SJSA1 (cell line): ENCODE measurements at regions not wholly inside any gene's neighbourhood (a gene's known extent, or its start where the extent isn't known, plus 50 kb on each side); places are given as distances from the start of the nearest gene placed in this dataset.
A peak's percentile ranks its signal among the peaks of the same experiment; 100 is the strongest.

Experiments used
- DNase-seq, 2 experiments: peaks; one replicate each; pipeline ENCODE4 v3.0.0-alpha.2; 2015 to 2020; ENCODE audit warnings: low spot score in 2 of 2, low read depth in 1 of 2
- H3K27ac ChIP-seq: fragments of 250-450 bp; sonication (Bioruptor Pico); 2 replicates; pipeline ENCODE4 v1.5.1; 2020; ENCODE audit warnings: mild to moderate bottlenecking, moderate library complexity
- H3K27me3 ChIP-seq: fragments of 250-450 bp; sonication (Bioruptor Pico); replicated peaks from 2 replicates; pipeline ENCODE4 v1.5.1; 2020; ENCODE audit warnings: mild to moderate bottlenecking, moderate library complexity
- H3K36me3 ChIP-seq: fragments of 250-450 bp; sonication (Bioruptor Pico); 2 replicates; pipeline ENCODE4 v1.5.1; 2020; ENCODE audit warnings: mild to moderate bottlenecking
- H3K4me1 ChIP-seq: fragments of 250-450 bp; sonication (Bioruptor Pico); replicated peaks from 2 replicates; pipeline ENCODE4 v1.6.1; 2021; ENCODE audit warnings: mild to moderate bottlenecking
- H3K4me3 ChIP-seq: fragments of 250-450 bp; sonication (Bioruptor Pico); 2 replicates; pipeline ENCODE4 v1.5.1; 2020; ENCODE audit warnings: mild to moderate bottlenecking
- H3K9me3 ChIP-seq: fragments of 250-450 bp; sonication (Bioruptor Pico); replicated peaks from 2 replicates; pipeline ENCODE4 v1.5.1; 2020; ENCODE audit warnings: mild to moderate bottlenecking

DNA sequence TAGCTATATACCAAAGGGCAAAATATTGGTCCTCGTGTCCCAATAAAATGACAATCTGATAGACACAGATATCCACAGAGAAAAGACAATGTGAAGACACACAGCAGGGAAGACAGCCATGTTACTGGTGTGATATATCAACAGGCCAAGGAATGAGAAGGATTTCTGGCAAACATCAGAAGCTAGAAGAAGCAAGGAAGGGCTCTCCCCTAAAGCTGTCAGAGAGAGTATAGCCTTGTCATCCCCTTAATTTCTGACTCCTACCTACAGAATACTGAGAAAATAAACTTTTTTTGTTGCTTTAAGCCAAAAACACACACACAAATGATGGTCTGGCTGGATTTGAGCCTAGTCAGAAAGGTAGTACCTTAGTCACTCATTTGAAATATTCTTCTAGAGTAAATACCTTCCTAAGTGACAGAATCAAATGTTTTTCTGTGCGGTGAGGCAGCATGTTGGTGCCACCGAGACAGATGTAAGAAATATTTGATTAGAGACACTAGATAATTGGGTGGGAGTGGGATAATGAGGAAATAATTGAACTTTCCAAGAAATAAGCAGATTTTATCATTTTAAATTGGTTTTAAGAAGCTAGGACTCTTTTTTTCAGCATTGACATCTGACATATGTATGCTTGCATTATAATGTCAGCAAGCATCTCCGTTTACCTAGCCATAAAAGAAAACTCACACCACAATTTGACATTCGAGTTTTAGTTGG is 123.4 kb upstream of the TFAP2D start:
- no peak for DNase-seq
- peaks cover 5% of the 10 kb centered on the region; the same call in 1 of the 2 replicates for H3K27me3 ChIP-seq
- H3K36me3 ChIP-seq: no peaks in the 10 kb centered on the region
- no peak overlapping the region for H3K27ac ChIP-seq
- no peak overlapping the region for H3K4me3 ChIP-seq
- no peaks in the 10 kb centered on the region for H3K4me1 ChIP-seq
- no peaks in the 10 kb centered on the region for H3K9me3 ChIP-seq

GRCh38 chr6:50591135-50591534 is 122.2 kb upstream of the TFAP2D start:
- Histone ChIP-seq H3K27me3 (peaks cover 5% of the 10 kb centered on the region; the same call in 1 of the 2 replicates), H3K4me1 (no peaks in the 10 kb centered on the region), H3K9me3 (no peaks in the 10 kb centered on the region), H3K36me3 (no peaks in the 10 kb centered on the region), H3K27ac (no peak overlapping the region), H3K4me3 (no peak overlapping the region)
- no peak for DNase-seq

DNA sequence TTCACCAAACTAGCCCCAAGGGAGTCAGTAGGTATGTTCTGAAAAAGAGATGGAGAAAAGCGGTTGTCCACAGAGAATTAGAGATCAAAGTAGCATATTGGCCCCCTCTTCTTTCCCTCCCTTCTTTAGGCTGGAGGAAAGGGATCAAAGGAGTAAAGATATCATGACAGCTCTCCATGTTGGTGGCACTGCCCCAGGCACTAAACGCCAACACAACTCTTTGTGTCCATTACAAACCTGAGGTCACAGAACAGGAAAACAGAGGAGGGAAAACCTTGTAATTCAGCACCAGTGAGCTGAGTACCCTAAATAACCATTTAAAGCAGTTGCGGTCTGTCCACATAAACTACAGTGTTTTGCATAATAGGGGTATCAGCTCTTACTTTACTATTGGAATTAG is 113.0 kb upstream of the TFAP2D start:
- Histone ChIP-seq H3K27ac (no peak overlapping the region), H3K4me1 (no peaks in the 10 kb centered on the region), H3K27me3 (no peaks in the 10 kb centered on the region), H3K36me3 (no peaks in the 10 kb centered on the region), H3K4me3 (no peak overlapping the region), H3K9me3 (no peaks in the 10 kb centered on the region)
- DNase-seq: no peak

- Histone ChIP-seq H3K27ac (no peak overlapping the region), H3K4me1 (no peaks in the 10 kb centered on the region), H3K9me3 (no peaks in the 10 kb centered on the region), H3K27me3 (no peaks in the 10 kb centered on the region), H3K36me3 (no peaks in the 10 kb centered on the region), H3K4me3 (no peak overlapping the region)
- peak in 1 of 2 experiments; percentile 30 for DNase-seq
Observed at GRCh38 chr6:50602292-50602691, 111.0 kb upstream of the TFAP2D start.

- Histone ChIP-seq H3K4me1 (no peaks in the 10 kb centered on the region), H3K9me3 (no peaks in the 10 kb centered on the region), H3K4me3 (no peak overlapping the region), H3K27me3 (no peaks in the 10 kb centered on the region), H3K27ac (no peak overlapping the region), H3K36me3 (no peaks in the 10 kb centered on the region)
- DNase-seq: no peak
Observed at GRCh38 chr6:50608421-50608820, 104.9 kb upstream of the TFAP2D start.

DNA sequence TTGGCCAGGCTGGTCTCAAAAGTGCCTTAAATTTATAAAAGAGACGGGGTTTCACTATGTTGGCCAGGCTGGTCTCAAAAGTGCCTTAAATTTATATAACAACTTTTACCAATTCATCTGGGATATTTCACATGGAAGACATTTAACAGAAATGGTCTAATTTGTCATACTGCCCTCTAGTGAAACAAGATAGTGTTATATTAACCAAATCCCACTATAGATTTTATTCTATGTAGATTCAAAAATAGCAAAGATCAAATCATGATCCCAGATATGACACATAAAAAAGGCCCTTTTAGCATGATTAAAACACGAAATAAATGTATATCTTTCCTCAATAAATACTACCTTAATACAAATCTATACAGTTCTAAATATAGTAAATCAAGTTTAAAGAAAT is 102.8 kb upstream of the TFAP2D start:
- H3K36me3 ChIP-seq: no peaks in the 10 kb centered on the region
- no peak overlapping the region for H3K4me3 ChIP-seq
- no peak for DNase-seq
- H3K27ac ChIP-seq: no peak overlapping the region
- H3K4me1 ChIP-seq: no peaks in the 10 kb centered on the region
- no peaks in the 10 kb centered on the region for H3K27me3 ChIP-seq
- no peaks in the 10 kb centered on the region for H3K9me3 ChIP-seq

DNA sequence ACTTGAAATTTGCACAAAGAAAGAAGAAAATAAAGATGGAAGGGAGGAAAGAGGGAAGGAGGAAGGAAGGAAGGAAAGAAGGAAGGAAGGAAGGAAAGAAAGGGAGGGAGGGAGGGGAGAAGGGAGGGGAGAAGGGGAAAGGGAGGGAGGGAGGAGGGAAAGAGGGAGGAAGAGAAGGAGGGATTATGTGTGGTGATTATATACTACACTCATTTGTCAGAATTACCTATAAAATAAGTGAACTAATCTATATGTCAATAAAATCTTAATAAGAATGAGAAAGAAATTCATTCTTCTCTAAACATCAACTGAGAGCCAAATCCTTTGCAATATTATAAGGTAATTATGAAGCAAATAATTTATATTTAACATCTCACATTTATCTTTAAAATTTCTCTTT is 77.9 kb upstream of the TFAP2D start:
- Histone ChIP-seq H3K27ac (no peak overlapping the region), H3K27me3 (no peaks in the 10 kb centered on the region), H3K4me3 (no peak overlapping the region), H3K4me1 (no peaks in the 10 kb centered on the region), H3K9me3 (no peaks in the 10 kb centered on the region), H3K36me3 (no peaks in the 10 kb centered on the region)
- no peak for DNase-seq

DNA sequence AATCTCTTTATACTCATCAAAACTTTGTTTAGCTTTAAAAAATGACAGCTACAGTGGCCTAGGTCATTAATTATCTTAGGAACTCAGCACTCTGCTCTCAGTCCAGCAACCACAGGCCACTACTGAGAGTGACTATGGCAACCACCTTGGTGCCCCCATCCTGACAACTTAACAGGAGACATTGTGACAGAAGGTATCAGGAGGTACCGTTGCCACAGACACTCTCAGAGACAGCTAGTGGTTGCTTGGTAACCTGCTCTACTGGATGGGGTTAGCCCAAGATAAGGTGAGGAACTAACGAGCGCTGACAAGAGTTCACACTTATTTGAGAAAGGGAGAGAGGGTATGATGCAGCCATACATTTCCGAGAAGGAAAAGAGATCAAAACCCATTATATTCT is 76.1 kb upstream of the TFAP2D start:
- no peak for DNase-seq
- Histone ChIP-seq H3K27ac (no peak overlapping the region), H3K4me1 (no peaks in the 10 kb centered on the region), H3K9me3 (no peaks in the 10 kb centered on the region), H3K4me3 (no peak overlapping the region), H3K36me3 (no peaks in the 10 kb centered on the region), H3K27me3 (no peaks in the 10 kb centered on the region)

- Histone ChIP-seq H3K4me3 (no peak overlapping the region), H3K36me3 (no peaks in the 10 kb centered on the region), H3K4me1 (no peaks in the 10 kb centered on the region), H3K27me3 (no peaks in the 10 kb centered on the region), H3K27ac (no peak overlapping the region), H3K9me3 (no peaks in the 10 kb centered on the region; the same call in none of the 2 replicates)
- no peak for DNase-seq
Observed at GRCh38 chr6:50649086-50649485, 64.2 kb upstream of the TFAP2D start.

DNA sequence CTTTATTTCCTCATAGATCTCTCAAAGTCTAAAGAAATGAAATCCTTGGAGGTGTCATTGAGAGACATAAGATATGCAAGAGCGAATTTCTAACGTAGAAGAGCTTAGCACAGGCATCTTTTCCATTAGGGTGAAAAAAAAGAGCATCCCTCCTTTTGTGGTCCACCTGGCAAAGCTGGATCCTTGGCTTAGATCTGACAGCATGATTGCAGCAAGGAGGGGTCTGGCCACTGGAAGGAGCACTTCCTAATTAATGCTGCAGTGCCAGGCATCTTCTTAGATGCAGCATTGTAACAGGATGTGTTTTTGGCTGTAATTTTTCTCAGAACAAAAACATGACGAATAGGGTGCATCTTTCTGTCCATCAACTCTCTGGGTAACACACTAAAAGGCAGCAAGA is 60.1 kb upstream of the TFAP2D start:
- DNase-seq: no peak
- Histone ChIP-seq H3K27me3 (no peaks in the 10 kb centered on the region), H3K9me3 (no peaks in the 10 kb centered on the region; the same call in none of the 2 replicates), H3K4me1 (no peaks in the 10 kb centered on the region), H3K4me3 (no peak overlapping the region), H3K27ac (no peak overlapping the region), H3K36me3 (no peaks in the 10 kb centered on the region)

DNA sequence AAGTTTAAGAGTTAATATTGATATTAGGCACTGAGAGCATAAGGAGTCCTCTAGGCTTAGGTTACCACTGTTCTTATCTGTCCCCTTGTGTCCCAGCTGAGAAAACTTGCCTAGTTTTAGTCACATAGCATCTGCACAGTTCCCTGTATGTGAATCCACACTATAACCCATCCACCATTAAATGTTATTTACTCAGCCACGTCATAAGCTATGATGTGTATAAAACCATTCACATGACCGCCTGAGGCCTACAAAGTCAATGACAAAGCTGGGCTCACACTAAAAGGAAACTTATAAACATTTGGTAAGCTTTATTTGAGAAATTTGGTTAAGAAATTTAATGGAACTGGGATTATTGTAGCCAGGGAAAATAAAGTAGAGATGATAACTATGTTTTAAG is 59.2 kb upstream of the TFAP2D start:
- Histone ChIP-seq H3K27ac (no peak overlapping the region), H3K27me3 (no peaks in the 10 kb centered on the region), H3K36me3 (no peaks in the 10 kb centered on the region), H3K9me3 (no peaks in the 10 kb centered on the region; the same call in 1 of the 2 replicates), H3K4me1 (no peaks in the 10 kb centered on the region), H3K4me3 (no peak overlapping the region)
- no peak for DNase-seq

DNA sequence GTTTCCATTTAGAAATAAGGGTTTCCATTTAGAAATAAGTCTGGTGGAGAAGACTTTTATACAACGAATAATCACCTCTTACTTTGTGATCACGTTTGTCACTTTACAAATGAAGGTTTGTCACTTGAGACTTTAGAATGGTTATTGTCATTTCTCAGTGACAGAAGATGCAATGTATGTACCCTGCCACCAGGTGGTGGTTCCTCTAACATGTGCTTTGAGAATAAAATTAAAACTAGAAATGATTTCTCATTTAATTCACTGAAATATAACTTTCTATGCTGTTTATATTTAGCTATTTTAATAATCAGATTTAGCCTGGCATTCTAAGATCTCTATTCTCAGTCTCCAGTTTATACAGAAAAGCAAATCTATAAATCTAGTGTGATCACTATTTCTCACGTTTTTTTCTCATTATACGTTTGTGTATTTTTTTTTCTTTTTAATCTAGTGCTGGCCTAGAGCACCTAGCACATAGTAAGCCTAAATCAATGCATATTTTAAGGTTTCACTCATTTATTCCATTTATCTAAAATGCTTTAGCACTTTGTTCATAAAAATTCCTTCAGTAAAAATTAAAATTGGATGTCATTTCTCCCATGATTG is 57.4 kb upstream of the TFAP2D start:
- H3K4me1 ChIP-seq: no peaks in the 10 kb centered on the region
- H3K4me3 ChIP-seq: no peak overlapping the region
- H3K27ac ChIP-seq: no peak overlapping the region
- H3K36me3 ChIP-seq: no peaks in the 10 kb centered on the region
- peak in 1 of 2 experiments; percentile 2 for DNase-seq
- no peaks in the 10 kb centered on the region for H3K9me3 ChIP-seq
- no peaks in the 10 kb centered on the region for H3K27me3 ChIP-seq

DNA sequence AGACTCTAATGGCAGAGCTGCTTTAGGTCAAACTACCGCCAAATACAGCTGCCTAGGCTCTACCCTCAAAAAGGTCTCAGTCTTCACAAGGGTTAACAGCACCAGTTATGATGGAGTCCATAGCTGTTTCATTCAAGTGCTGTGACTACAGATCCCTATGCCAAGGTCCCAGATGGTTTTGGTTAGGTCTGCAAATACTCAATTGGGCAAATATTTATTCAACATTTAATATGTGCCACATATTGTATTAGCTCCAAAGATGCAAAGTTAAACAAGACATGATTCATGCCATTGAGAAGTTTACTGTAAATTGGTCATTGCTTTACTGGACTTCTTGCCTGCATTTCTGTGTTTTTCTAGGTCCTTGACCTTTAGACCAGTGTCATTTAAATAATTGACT is 55.8 kb upstream of the TFAP2D start:
- Histone ChIP-seq H3K4me1 (no peaks in the 10 kb centered on the region), H3K27ac (no peak overlapping the region)
- no peak for DNase-seq

DNA sequence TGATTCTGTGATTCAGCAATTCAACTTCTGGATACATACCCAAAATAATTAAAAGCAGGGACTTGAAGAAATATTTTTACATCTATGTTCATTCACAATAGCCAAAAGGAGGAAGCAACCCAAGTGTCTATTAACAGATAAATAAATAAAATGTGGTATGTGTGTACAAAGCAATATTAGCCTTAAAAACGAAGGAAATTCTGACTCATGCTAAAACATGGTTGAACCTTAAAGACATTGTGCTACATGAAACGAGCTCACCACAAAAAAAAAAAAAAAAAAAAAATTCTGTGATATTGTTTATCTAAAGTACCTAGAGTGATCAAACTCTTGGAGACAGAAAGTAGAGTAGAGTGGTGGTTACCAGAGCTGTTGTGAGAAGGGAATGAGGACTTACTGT is 54.8 kb upstream of the TFAP2D start:
- no peak for DNase-seq
- H3K4me1 ChIP-seq: no peaks in the 10 kb centered on the region
- H3K27ac ChIP-seq: no peak overlapping the region

More for the DNA sequence above, 55.8 kb upstream of the TFAP2D start:
- Histone ChIP-seq H3K4me3 (no peak overlapping the region), H3K27me3 (no peaks in the 10 kb centered on the region), H3K9me3 (no peaks in the 10 kb centered on the region), H3K36me3 (no peaks in the 10 kb centered on the region)

More for the DNA sequence above, 54.8 kb upstream of the TFAP2D start:
- Histone ChIP-seq H3K27me3 (no peaks in the 10 kb centered on the region), H3K4me3 (no peak overlapping the region), H3K36me3 (no peaks in the 10 kb centered on the region), H3K9me3 (no peaks in the 10 kb centered on the region)
